HEK293T (cell line): ENCODE measurements at regions not wholly inside any gene's neighbourhood (a gene's known extent, or its start where the extent isn't known, plus 50 kb on each side); places are given as distances from the start of the nearest gene placed in this dataset.
"Not testable (repeated sequence)": the region's sequence is repeated elsewhere in the genome, so short reads cannot be mapped to it uniquely, and the experiment has no call there.

Experiments used
- ELF4 ChIP-seq: fragments of 450-650 bp; IDR thresholded peaks from 2 replicates; pipeline ENCODE4 v1.6.1; 2017; ENCODE audit warnings: antibody characterized with exemption
- FOXA1 ChIP-seq: fragments of 450-650 bp; IDR thresholded peaks from 2 replicates; pipeline ENCODE4 v1.6.1; 2016; ENCODE audit warnings: mild to moderate bottlenecking
- FOXK2 ChIP-seq: fragments of 450-650 bp; IDR thresholded peaks from 2 replicates; pipeline ENCODE4 v1.6.1; 2016; ENCODE audit warnings: mild to moderate bottlenecking
- FOXM1 ChIP-seq: fragments of 450-650 bp; IDR thresholded peaks from 2 replicates; pipeline ENCODE4 v1.6.1; 2017; ENCODE audit warnings: mild to moderate bottlenecking, borderline replicate concordance
- LEF1 ChIP-seq: fragments of 450-650 bp; IDR thresholded peaks from 2 replicates; pipeline ENCODE4 v1.6.1; 2017; ENCODE audit warnings: mild to moderate bottlenecking, borderline replicate concordance
- SP1 ChIP-seq: fragments of 450-650 bp; IDR thresholded peaks from 2 replicates; pipeline ENCODE4 v1.6.1; 2017
- SUZ12 ChIP-seq: fragments of 450-650 bp; IDR thresholded peaks from 2 replicates; pipeline ENCODE4 v1.6.1; 2016; ENCODE audit warnings: mild to moderate bottlenecking
- TARDBP ChIP-seq: fragments of 450-650 bp; IDR thresholded peaks from 2 replicates; pipeline ENCODE4 v1.6.1; 2016
- ZNF384 ChIP-seq: fragments of 450-650 bp; IDR thresholded peaks from 2 replicates; pipeline ENCODE4 v1.6.1; 2016

GRCh38 chr14:105627287-105627686 lies 100.9 kb downstream of the TMEM121 start:
- TF ChIP-seq SUZ12, FOXM1, SP1, FOXA1, FOXK2, LEF1, ELF4, TARDBP, ZNF384: not testable (repeated sequence)
